ENCODE measurements at regions not wholly inside any gene's neighbourhood (a gene's known extent, or its start where the extent isn't known, plus 50 kb on each side); places are given as distances from the start of the nearest gene placed in this dataset.

GRCh38 chr11:15657264-15657663 lies 542.5 kb downstream of the INSC start:
- Histone ChIP-seq H3K27ac (no peak overlapping the region), H3K9me3 (no peaks in the 10 kb centered on the region)
- intact Hi-C loops (cut with DNase I): no loop called here

GRCh38 chr11:15660496-15660895 lies 545.8 kb downstream of the INSC start:
- H3K27me3 ChIP-seq: no peaks in the 10 kb centered on the region
- H3K27ac ChIP-seq: no peak overlapping the region
- H3K9ac ChIP-seq (ENCODE audit: low read depth in 2 of 2, low read length in 2 of 2): no peak overlapping the region
- intact Hi-C loops (cut with DNase I): no loop called here
- no peaks in the 10 kb centered on the region for H3K9me3 ChIP-seq
- TF ChIP-seq CTCF (IDR thresholded peaks at IDR 0.05): no peak
- no peaks in the 10 kb centered on the region for H3K4me1 ChIP-seq
- H3K36me3 ChIP-seq: no peaks in the 10 kb centered on the region
- H3K4me3 ChIP-seq: no peak overlapping the region
- peak; percentile 7 for DNase-seq

More at GRCh38 chr11:15657264-15657663, 542.5 kb downstream of the INSC start:
- H3K36me3 ChIP-seq: no peaks in the 10 kb centered on the region
- DNase-seq: no peak
- H3K4me1 ChIP-seq: no peaks in the 10 kb centered on the region
- no peak overlapping the region for H3K9ac ChIP-seq (ENCODE audit: low read depth in 2 of 2, low read length in 2 of 2)
- no peak for TF ChIP-seq CTCF (IDR thresholded peaks at IDR 0.05)
- H3K4me3 ChIP-seq: no peak overlapping the region
- H3K27me3 ChIP-seq: no peaks in the 10 kb centered on the region

GRCh38 chr11:15662285-15662684 lies 547.6 kb downstream of the INSC start:
- Histone ChIP-seq H3K27ac (no peak overlapping the region), H3K27me3 (no peaks in the 10 kb centered on the region), H3K9me3 (no peaks in the 10 kb centered on the region), H3K4me3 (no peak overlapping the region), H3K4me1 (no peaks in the 10 kb centered on the region), H3K36me3 (no peaks in the 10 kb centered on the region), H3K9ac (ENCODE audit: low read depth in 2 of 2, low read length in 2 of 2) (no peak overlapping the region)
- intact Hi-C loops (cut with DNase I): no loop called here
- no peak for TF ChIP-seq CTCF (IDR thresholded peaks at IDR 0.05)
- no peak for DNase-seq

- no peaks in the 10 kb centered on the region for H3K9me3 ChIP-seq
- no peak overlapping the region for H3K27ac ChIP-seq
- no peak overlapping the region for H3K4me3 ChIP-seq
- intact Hi-C loops (cut with DNase I): no loop called here
- H3K4me1 ChIP-seq: no peaks in the 10 kb centered on the region
- no peaks in the 10 kb centered on the region for H3K27me3 ChIP-seq
- no peak overlapping the region for H3K9ac ChIP-seq (ENCODE audit: low read depth in 2 of 2, low read length in 2 of 2)
- no peak for TF ChIP-seq CTCF (IDR thresholded peaks at IDR 0.05)
- no peaks in the 10 kb centered on the region for H3K36me3 ChIP-seq
- DNase-seq: peak; percentile 11
These were observed 549.1 kb downstream of the INSC start for GRCh38 chr11:15663777-15664218.

GRCh38 chr11:15665368-15665871 lies 550.7 kb downstream of the INSC start:
- peak; percentile 14 for DNase-seq
- Histone ChIP-seq H3K27me3 (no peaks in the 10 kb centered on the region), H3K9ac (ENCODE audit: low read depth in 2 of 2, low read length in 2 of 2) (no peak overlapping the region), H3K27ac (no peak overlapping the region), H3K4me1 (no peaks in the 10 kb centered on the region), H3K36me3 (no peaks in the 10 kb centered on the region), H3K4me3 (no peak overlapping the region), H3K9me3 (no peaks in the 10 kb centered on the region)
- no peak for TF ChIP-seq CTCF (IDR thresholded peaks at IDR 0.05)
- intact Hi-C loops (cut with DNase I): no loop called here
